GM06990 (cell line): ENCODE measurements at regions not wholly inside any gene's neighbourhood (a gene's known extent, or its start where the extent isn't known, plus 50 kb on each side); places are given as distances from the start of the nearest gene placed in this dataset.

ENCODE experiments used
- DNase-seq: peaks from one replicate; pipeline ENCODE4 v3.0.0-alpha.2; 2011; ENCODE audit not compliant: insufficient read length; ENCODE audit errors: extremely low read depth
- H3K27me3 ChIP-seq: replicated peaks from 2 replicates; pipeline ENCODE4 v1.6.0; 2011; ENCODE audit warnings: low read length; ENCODE audit not compliant: control insufficient read depth, insufficient read depth
- H3K36me3 ChIP-seq: 2 replicates; pipeline ENCODE4 v1.5.1; 2011; ENCODE audit warnings: low read length; ENCODE audit not compliant: control insufficient read depth, insufficient read depth
- H3K4me3 ChIP-seq: replicated peaks from 2 replicates; pipeline ENCODE4 v1.5.1; 2011; ENCODE audit warnings: low read depth, mild to moderate bottlenecking, control low read depth, low read length
- TF ChIP-seq, protein P1 (sequence below): IDR thresholded peaks from 2 replicates; pipeline ENCODE4 v1.5.1; 2011; ENCODE audit warnings: low read length, control low read depth, mild to moderate bottlenecking, inconsistent platforms; ENCODE audit not compliant: insufficient read depth, poor library complexity, severe bottlenecking

DNA sequence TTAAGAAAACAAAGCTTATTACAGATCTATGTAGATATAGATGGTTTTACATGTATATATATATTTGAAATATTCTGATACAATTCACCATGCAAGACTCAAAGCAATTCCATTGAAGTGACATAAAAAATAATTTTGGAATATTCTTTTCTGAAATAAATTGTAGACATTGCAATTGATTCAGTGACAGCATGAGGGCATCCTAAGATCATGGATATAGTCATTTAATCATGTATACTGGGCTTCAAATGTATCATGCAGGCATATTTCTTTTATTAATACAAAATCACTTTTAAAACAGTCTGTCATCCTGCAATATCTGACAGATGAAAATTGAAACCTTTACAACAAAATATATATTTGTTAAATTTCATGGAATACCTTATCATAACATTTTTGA lies 286.7 kb upstream of the SLITRK6 start:
- no peaks in the 10 kb centered on the region for H3K36me3 ChIP-seq
- H3K4me3 ChIP-seq: no peak overlapping the region
- DNase-seq: no peak
- TF ChIP-seq, protein P1, sequence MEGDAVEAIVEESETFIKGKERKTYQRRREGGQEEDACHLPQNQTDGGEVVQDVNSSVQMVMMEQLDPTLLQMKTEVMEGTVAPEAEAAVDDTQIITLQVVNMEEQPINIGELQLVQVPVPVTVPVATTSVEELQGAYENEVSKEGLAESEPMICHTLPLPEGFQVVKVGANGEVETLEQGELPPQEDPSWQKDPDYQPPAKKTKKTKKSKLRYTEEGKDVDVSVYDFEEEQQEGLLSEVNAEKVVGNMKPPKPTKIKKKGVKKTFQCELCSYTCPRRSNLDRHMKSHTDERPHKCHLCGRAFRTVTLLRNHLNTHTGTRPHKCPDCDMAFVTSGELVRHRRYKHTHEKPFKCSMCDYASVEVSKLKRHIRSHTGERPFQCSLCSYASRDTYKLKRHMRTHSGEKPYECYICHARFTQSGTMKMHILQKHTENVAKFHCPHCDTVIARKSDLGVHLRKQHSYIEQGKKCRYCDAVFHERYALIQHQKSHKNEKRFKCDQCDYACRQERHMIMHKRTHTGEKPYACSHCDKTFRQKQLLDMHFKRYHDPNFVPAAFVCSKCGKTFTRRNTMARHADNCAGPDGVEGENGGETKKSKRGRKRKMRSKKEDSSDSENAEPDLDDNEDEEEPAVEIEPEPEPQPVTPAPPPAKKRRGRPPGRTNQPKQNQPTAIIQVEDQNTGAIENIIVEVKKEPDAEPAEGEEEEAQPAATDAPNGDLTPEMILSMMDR: no peak
- no peaks in the 10 kb centered on the region for H3K27me3 ChIP-seq

GRCh38 chr13:86082121-86082520 lies 282.9 kb upstream of the SLITRK6 start:
- DNase-seq: no peak
- no peaks in the 10 kb centered on the region for H3K36me3 ChIP-seq
- no peak overlapping the region for H3K4me3 ChIP-seq
- H3K27me3 ChIP-seq: no peaks in the 10 kb centered on the region
- TF ChIP-seq, protein P1: no peak

DNA sequence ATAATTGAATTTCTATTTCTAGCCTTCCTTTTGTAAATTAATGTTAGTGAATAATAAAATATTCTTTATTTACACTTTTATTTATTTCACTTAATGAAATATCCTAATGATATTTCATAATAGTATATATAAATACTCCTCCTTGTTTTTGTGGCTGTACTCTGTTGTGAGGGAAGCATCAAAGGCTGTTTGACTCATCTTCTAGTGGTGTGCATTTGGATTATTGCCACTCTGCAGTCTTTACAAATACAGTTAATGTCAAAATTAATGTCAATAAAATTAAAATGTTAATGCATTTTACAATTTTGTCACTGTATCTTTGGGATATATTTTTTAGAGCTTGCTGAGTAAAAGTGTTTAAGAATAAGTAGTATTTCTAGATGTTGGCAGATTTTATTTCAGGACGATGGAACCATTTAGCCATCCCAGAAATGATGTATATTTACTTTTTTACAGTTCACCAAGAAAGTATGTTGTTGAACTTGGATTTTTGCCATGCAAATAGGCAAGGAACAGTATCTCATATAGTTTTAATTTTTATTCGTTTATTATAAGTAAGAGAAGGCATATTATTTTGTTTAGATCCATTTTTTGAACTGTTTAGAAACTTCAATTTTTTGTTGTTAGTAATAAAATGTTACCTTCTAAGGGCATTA lies 281.2 kb upstream of the SLITRK6 start:
- TF ChIP-seq, protein P1: no peak
- Histone ChIP-seq H3K4me3 (no peak overlapping the region), H3K27me3 (no peaks in the 10 kb centered on the region), H3K36me3 (no peaks in the 10 kb centered on the region)
- no peak for DNase-seq

- DNase-seq: no peak
- TF ChIP-seq, protein P1: no peak
- Histone ChIP-seq H3K4me3 (no peak overlapping the region), H3K27me3 (no peaks in the 10 kb centered on the region), H3K36me3 (no peaks in the 10 kb centered on the region)
Measured at GRCh38 chr13:86066611-86067365, 267.6 kb upstream of the SLITRK6 start.

DNA sequence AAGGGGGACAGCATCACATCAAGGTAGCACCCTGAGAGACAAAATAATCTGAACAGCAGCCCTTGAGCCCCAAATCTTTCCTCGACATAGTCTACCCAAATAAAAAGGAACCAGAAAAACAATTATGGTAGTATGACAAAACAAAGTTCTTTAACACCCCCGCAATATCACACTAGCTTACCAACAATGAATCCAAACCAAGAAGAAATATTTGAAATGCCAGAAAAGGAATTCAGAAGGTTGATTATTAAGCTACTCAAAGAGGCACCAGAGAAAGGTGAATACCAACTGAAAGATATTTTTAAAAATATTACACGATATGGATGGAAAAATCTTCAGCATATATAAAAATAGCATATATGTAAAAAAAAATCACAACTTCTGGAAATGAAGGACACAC lies 252.9 kb upstream of the SLITRK6 start:
- H3K4me3 ChIP-seq: no peak overlapping the region
- H3K27me3 ChIP-seq: no peaks in the 10 kb centered on the region
- DNase-seq: no peak
- TF ChIP-seq, protein P1: no peak
- no peaks in the 10 kb centered on the region for H3K36me3 ChIP-seq
